GM19455 (cell line): ENCODE measurements at regions not wholly inside any gene's neighbourhood (a gene's known extent, or its start where the extent isn't known, plus 50 kb on each side); places are given as distances from the start of the nearest gene placed in this dataset.

Source experiments
- ATAC-seq: cut with Tn5 transposase; IDR thresholded peaks from one replicate; pipeline ENCODE4 v1.9.1; 2021; ENCODE audit not compliant: unreplicated experiment

- ATAC-seq = no peak
Measured at GRCh38 chrX:98516120-98516519, 1632.4 kb downstream of the RPA4 start.

- no peak for ATAC-seq
Measured at GRCh38 chrX:98523026-98523425, 1639.3 kb downstream of the RPA4 start.

- ATAC-seq = no peak
Measured at GRCh38 chrX:98523521-98523920, 1639.8 kb downstream of the RPA4 start.

GRCh38 chrX:98548519-98548918 lies 1664.8 kb downstream of the RPA4 start:
- ATAC-seq = no peak

GRCh38 chrX:98568795-98569194 lies 1685.1 kb downstream of the RPA4 start:
- no peak for ATAC-seq

GRCh38 chrX:98605941-98606340 lies 1722.2 kb downstream of the RPA4 start:
- no peak for ATAC-seq

- ATAC-seq = no peak
Measured at GRCh38 chrX:98607739-98608138, 1724.0 kb downstream of the RPA4 start.

GRCh38 chrX:98627645-98628044 lies 1743.9 kb downstream of the RPA4 start:
- ATAC-seq = no peak

GRCh38 chrX:98637451-98637850 lies 1753.7 kb downstream of the RPA4 start:
- ATAC-seq = no peak

- ATAC-seq = no peak
Measured at GRCh38 chrX:98646351-98646750, 1762.6 kb downstream of the RPA4 start.

GRCh38 chrX:98654565-98654964 lies 1755.5 kb downstream of the PCDH19 start:
- ATAC-seq = no peak
